ENCODE measurements at regions not wholly inside any gene's neighbourhood (a gene's known extent, or its start where the extent isn't known, plus 50 kb on each side); places are given as distances from the start of the nearest gene placed in this dataset.

GRCh38 chr22:46040471-46041465, 63.8 kb upstream of the WNT7B start:
- intact Hi-C loops (cut with micrococcal nuclease; ENCODE audit: unreplicated experiment) = no loop called here
- Histone ChIP-seq H3K36me3 (ENCODE audit: low read depth) (no peaks in the 10 kb centered on the region), H3K4me2 (no peak overlapping the region), H2AFZ (no peak overlapping the region), H3K9me2 (ENCODE audit: insufficient read depth) (no peaks in the 10 kb centered on the region), H3K27ac (no peak overlapping the region), H4K20me1 (ENCODE audit: insufficient read depth) (no peaks in the 10 kb centered on the region), H3K4me1 (replicated peaks; ENCODE audit: insufficient read depth) (peaks cover 6% of the 10 kb centered on the region), H3K4me3 (no peak overlapping the region), H3F3A (ENCODE audit: insufficient read depth, low read depth) (peaks cover 38% of the 10 kb centered on the region), H3K9me3 (ENCODE audit: insufficient read depth, low read depth) (no peaks in the 10 kb centered on the region), H3K27me3 (ENCODE audit: insufficient read depth, low read depth) (no peaks in the 10 kb centered on the region), H3K79me2 (ENCODE audit: low read depth) (peaks cover 5% of the 10 kb centered on the region; the same call in 1 of the 2 replicates)
- POLR2A ChIA-PET (ENCODE audit: unreplicated experiment) = no interaction called here
- BruUV-seq (replicated peaks) = no TSS peak
- no peak for DNase-seq
- CTCF ChIA-PET = no interaction called here
- TF ChIP-seq EZH2 (IDR thresholded peaks at IDR 0.05; ENCODE audit: low read depth) (no peak), CTCF (conservative IDR thresholded peaks at IDR 0.05) (no peak)

GRCh38 chr22:46041642-46042041, 64.7 kb upstream of the WNT7B start:
- Histone ChIP-seq H4K20me1 (ENCODE audit: insufficient read depth) (no peaks in the 10 kb centered on the region), H2AFZ (no peak overlapping the region), H3K4me2 (no peak overlapping the region), H3K4me3 (no peak overlapping the region), H3K27ac (no peak overlapping the region), H3K9me2 (ENCODE audit: insufficient read depth) (no peaks in the 10 kb centered on the region), H3K27me3 (ENCODE audit: insufficient read depth, low read depth) (no peaks in the 10 kb centered on the region), H3K9me3 (ENCODE audit: insufficient read depth, low read depth) (no peaks in the 10 kb centered on the region), H3F3A (ENCODE audit: insufficient read depth, low read depth) (peaks cover 38% of the 10 kb centered on the region), H3K36me3 (ENCODE audit: low read depth) (no peaks in the 10 kb centered on the region), H3K79me2 (ENCODE audit: low read depth) (no peaks in the 10 kb centered on the region), H3K4me1 (replicated peaks; ENCODE audit: insufficient read depth) (peaks cover 6% of the 10 kb centered on the region)
- CTCF ChIA-PET = no interaction called here
- TF ChIP-seq CTCF (conservative IDR thresholded peaks at IDR 0.05) = no peak
- TF ChIP-seq EZH2 (IDR thresholded peaks at IDR 0.05; ENCODE audit: low read depth) = no peak
- intact Hi-C loops (cut with micrococcal nuclease; ENCODE audit: unreplicated experiment) = no loop called here
- BruUV-seq (replicated peaks) = no TSS peak
- no peak for DNase-seq
- POLR2A ChIA-PET (ENCODE audit: unreplicated experiment) = no interaction called here

- H4K20me1 ChIP-seq (ENCODE audit: insufficient read depth) = no peaks in the 10 kb centered on the region
- H3K79me2 ChIP-seq (ENCODE audit: low read depth) = no peaks in the 10 kb centered on the region
- intact Hi-C loops (cut with micrococcal nuclease; ENCODE audit: unreplicated experiment) = no loop called here
- no peak for TF ChIP-seq EZH2 (IDR thresholded peaks at IDR 0.05; ENCODE audit: low read depth)
- TF ChIP-seq CTCF (conservative IDR thresholded peaks at IDR 0.05) = no peak
- H3K4me2 ChIP-seq = no peak overlapping the region
- BruUV-seq (replicated peaks) = no TSS peak
- no peak overlapping the region for H3K27ac ChIP-seq
- ChIA-PET CTCF (no interaction called here), POLR2A (ENCODE audit: unreplicated experiment) (no interaction called here)
- no peak for DNase-seq
- H3K9me2 ChIP-seq (ENCODE audit: insufficient read depth) = no peaks in the 10 kb centered on the region
- H3F3A ChIP-seq (ENCODE audit: insufficient read depth, low read depth) = peaks cover 33% of the 10 kb centered on the region
- H3K4me3 ChIP-seq = no peak overlapping the region
- no peaks in the 10 kb centered on the region for H3K36me3 ChIP-seq (ENCODE audit: low read depth)
- H3K9me3 ChIP-seq (ENCODE audit: insufficient read depth, low read depth) = no peaks in the 10 kb centered on the region
- H2AFZ ChIP-seq = no peak overlapping the region
- no peaks in the 10 kb centered on the region for H3K4me1 ChIP-seq (replicated peaks; ENCODE audit: insufficient read depth)
- no peaks in the 10 kb centered on the region for H3K27me3 ChIP-seq (ENCODE audit: insufficient read depth, low read depth)
Observed at GRCh38 chr22:46042786-46043185, 65.8 kb upstream of the WNT7B start.
